Effector memory CD8-positive, alpha-beta T cell (primary cell): ENCODE measurements at regions not wholly inside any gene's neighbourhood (a gene's known extent, or its start where the extent isn't known, plus 50 kb on each side); places are given as distances from the start of the nearest gene placed in this dataset.

Experiments
- ATAC-seq: fragments of 150-1000 bp; cut with Tn5 transposase; replicated peaks from 2 replicates; pipeline ENCODE4 v1.10.0; 2021; ENCODE audit warnings: mild to moderate bottlenecking, moderate library complexity
- DNase-seq, 3 experiments: peaks; one replicate each; pipeline ENCODE4 v3.0.0; 2021
- H3K27ac Mint-ChIP-seq, 2 donors: one replicate each; pipeline ENCODE4 v1.8.0; 2022; ENCODE audit warnings: mild to moderate bottlenecking in 2 of 2, mixed read lengths in 2 of 2, moderate library complexity in 2 of 2
- H3K27me3 Mint-ChIP-seq, 2 donors: one replicate each; pipeline ENCODE4 v1.8.0; 2022; ENCODE audit warnings: mixed read lengths in 2 of 2
- H3K36me3 Mint-ChIP-seq: one replicate; pipeline ENCODE4 v1.8.0; 2022; ENCODE audit warnings: mild to moderate bottlenecking, moderate library complexity, mixed read lengths; ENCODE audit not compliant: insufficient read depth
- H3K4me1 Mint-ChIP-seq, 2 donors: one replicate each; pipeline ENCODE4 v1.8.0; 2022; ENCODE audit warnings: low read depth in 2 of 2, mixed read lengths in 2 of 2
- H3K4me3 Mint-ChIP-seq, 2 donors: one replicate each; pipeline ENCODE4 v1.8.0; 2022; ENCODE audit warnings: mild to moderate bottlenecking in 2 of 2, mixed read lengths in 2 of 2, moderate library complexity in 2 of 2
- H3K9me3 Mint-ChIP-seq, 2 donors: one replicate each; pipeline ENCODE4 v1.8.0; 2022; ENCODE audit warnings: mixed read lengths in 2 of 2

DNA sequence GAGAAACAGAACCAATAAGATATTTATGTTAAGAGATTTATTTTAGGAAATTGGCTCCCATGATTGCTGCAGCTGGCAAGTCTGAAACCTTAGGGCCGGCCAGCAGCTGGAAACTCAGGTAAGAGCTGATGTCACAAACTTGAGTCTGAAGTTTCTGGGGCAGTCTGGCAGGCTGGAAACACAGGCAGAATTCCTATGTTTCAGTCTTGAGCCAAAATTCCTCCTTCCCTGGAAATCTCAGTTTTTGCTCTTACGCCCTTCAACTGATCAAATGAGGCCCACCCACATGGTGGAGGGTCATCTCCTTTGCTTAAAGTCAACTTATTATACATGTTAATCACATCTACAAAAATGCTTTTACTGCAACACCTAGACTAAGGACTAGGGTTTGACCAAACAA is 184.1 kb downstream of the SOD2 start:
- Mint-ChIP-seq H3K27ac (no peak overlapping the region), H3K9me3 (no peaks in the 10 kb centered on the region), H3K4me3 (no peak overlapping the region), H3K27me3 (peaks cover 32 to 33% of the 10 kb centered on the region in 2 donors), H3K4me1 (no peaks in the 10 kb centered on the region), H3K36me3 (no peaks in the 10 kb centered on the region)
- no peak for ATAC-seq
- no peak for DNase-seq

- ATAC-seq (no peak), DNase-seq (no peak)
- Mint-ChIP-seq H3K9me3 (no peaks in the 10 kb centered on the region), H3K27ac (no peak overlapping the region), H3K36me3 (no peaks in the 10 kb centered on the region), H3K4me1 (no peaks in the 10 kb centered on the region), H3K27me3 (peaks cover 24 to 33% of the 10 kb centered on the region in 2 donors), H3K4me3 (no peak overlapping the region)
These were observed 187.0 kb downstream of the SOD2 start for GRCh38 chr6:159506048-159506447.

DNA sequence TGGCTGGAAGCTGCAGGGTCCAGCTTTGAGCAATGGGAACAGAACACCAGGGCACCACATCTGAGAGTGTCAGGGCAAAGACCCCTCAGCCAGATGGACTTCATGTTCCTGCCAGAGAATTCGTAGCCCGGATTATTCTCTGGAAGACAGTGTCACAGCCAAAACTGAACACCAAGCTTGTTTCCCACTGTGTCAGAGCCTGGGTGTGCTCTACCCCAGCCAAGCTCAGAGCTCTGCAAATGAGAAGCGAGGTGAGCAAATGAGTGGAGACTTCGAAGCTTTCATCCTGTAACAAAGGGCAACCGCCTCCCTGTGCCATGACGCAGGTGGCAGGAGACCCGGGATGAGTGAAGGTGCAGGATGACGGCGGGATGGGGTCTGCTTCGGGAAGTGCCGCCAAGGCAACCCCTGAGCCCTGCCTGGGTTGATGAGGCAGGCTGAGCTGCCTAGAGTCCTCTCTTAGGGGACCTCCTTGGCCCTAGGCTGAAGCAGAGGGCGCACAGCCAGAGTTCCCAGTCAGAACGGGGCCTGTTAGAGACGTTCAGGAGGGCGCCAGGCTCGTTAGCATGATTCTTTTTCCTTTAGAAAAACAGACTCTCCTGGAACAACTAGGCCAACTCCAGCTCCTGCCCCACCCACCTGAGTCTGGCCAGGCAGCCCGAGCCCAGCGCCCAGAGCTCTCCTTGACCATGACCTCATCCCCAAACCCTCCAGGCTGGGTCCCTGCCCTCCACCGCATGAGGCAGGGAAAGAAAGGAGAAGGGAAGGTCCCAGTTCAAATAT is 187.7 kb downstream of the SOD2 start:
- H3K4me3 Mint-ChIP-seq = no peak overlapping the region
- H3K9me3 Mint-ChIP-seq = no peaks in the 10 kb centered on the region
- peaks cover 21 to 34% of the 10 kb centered on the region in 2 donors for H3K27me3 Mint-ChIP-seq
- ATAC-seq (no peak), DNase-seq (no peak)
- H3K27ac Mint-ChIP-seq = no peak overlapping the region
- H3K36me3 Mint-ChIP-seq = no peaks in the 10 kb centered on the region
- H3K4me1 Mint-ChIP-seq = no peaks in the 10 kb centered on the region

- Mint-ChIP-seq H3K9me3 (peaks cover 0 to 2% of the 10 kb centered on the region in 2 donors), H3K4me1 (no peaks in the 10 kb centered on the region), H3K4me3 (no peak overlapping the region), H3K27me3 (peaks cover 19 to 34% of the 10 kb centered on the region in 2 donors), H3K27ac (no peak overlapping the region), H3K36me3 (no peaks in the 10 kb centered on the region)
- DNase-seq = no peak
- ATAC-seq = no peak
These were observed 191.5 kb downstream of the SOD2 start for GRCh38 chr6:159501558-159501957.

GRCh38 chr6:159499034-159499433 is 194.0 kb downstream of the SOD2 start:
- Mint-ChIP-seq H3K36me3 (no peaks in the 10 kb centered on the region), H3K4me3 (no peak overlapping the region), H3K27ac (no peak overlapping the region), H3K4me1 (no peaks in the 10 kb centered on the region), H3K9me3 (peaks cover 0 to 2% of the 10 kb centered on the region in 2 donors), H3K27me3 (peaks cover 29 to 34% of the 10 kb centered on the region in 2 donors)
- no peak for DNase-seq
- ATAC-seq = no peak

GRCh38 chr6:159494586-159494972 is 198.5 kb downstream of the SOD2 start:
- H3K4me3 Mint-ChIP-seq = no peak overlapping the region
- no peak for DNase-seq
- H3K27ac Mint-ChIP-seq = no peak overlapping the region

DNA sequence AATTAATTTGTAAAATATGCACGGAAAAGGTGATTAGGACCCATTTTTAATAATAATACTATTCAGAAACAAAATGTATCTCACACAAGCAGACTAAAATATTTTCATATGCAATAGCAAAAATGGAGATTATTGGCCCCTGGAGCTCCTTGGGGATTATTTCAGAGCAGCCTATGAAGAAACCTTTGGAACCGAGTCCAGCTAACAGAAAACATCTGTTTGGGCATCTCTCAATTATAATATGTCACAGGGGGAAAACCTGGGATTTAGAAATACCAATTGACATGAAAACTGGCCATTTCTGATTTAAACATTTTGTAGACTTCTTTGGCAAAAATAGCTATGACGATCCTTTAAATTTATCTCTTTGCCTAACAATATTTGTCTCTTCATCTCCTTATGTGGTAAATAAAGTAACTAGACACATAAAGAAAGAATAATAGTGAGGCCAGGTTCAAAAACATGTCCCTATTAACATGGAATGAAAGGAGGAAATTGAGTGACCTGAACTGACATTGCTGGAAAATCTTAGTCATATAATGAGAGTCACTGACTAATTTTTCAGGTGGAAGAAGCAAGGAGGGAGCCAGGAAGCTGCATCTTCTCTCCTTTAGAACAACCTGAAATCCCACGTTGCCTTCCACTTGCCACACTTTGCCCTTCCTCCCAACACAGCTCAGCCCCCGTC is 199.0 kb downstream of the SOD2 start:
- no peak for ATAC-seq
- no peak for DNase-seq
- H3K4me1 Mint-ChIP-seq = no peaks in the 10 kb centered on the region
- no peak overlapping the region for H3K4me3 Mint-ChIP-seq
- peaks cover 20 to 40% of the 10 kb centered on the region in 2 donors for H3K27me3 Mint-ChIP-seq
- peaks cover 0 to 2% of the 10 kb centered on the region in 2 donors for H3K9me3 Mint-ChIP-seq
- H3K27ac Mint-ChIP-seq = no peak overlapping the region
- H3K36me3 Mint-ChIP-seq = no peaks in the 10 kb centered on the region

More at GRCh38 chr6:159494586-159494972, 198.5 kb downstream of the SOD2 start:
- Mint-ChIP-seq H3K4me1 (no peaks in the 10 kb centered on the region), H3K36me3 (no peaks in the 10 kb centered on the region), H3K27me3 (peaks cover 20 to 40% of the 10 kb centered on the region in 2 donors), H3K9me3 (peaks cover 0 to 2% of the 10 kb centered on the region in 2 donors)
- no peak for ATAC-seq

DNA sequence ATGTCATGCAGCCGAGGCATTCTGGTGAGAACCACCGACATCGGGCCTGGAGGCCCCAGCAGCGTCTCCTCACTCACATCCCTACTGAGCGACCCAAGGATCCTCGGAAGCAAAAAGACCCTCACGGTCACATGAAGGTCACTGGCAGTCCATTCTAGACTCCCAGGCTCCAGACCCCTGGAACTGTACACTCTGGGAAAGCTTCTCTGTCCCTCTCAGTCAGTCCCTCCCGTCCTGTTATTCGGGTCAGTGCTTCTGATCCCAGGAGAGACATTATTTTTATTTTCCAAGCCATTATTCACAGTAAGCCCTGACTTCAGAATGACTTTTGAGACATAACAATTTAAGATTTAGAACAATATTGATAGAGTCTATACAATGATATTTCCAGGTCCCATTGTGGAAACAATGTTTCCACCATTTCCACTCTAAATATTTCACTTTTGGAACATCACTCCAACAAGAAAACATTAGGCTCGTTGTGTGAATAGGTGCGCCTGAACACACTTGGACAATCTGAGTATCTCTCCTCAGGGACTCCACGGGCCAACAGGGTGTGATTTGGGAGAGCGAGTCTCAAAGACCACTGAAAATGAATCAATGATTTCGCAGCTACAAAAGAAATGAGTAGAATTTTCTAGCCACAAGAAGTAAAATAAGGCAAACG is 199.7 kb downstream of the SOD2 start:
- no peaks in the 10 kb centered on the region for H3K36me3 Mint-ChIP-seq
- H3K27me3 Mint-ChIP-seq = peaks cover 20 to 40% of the 10 kb centered on the region in 2 donors

GRCh38 chr6:159490298-159490937 is 202.6 kb downstream of the SOD2 start:
- Mint-ChIP-seq H3K27ac (no peak overlapping the region), H3K9me3 (no peaks in the 10 kb centered on the region), H3K4me1 (no peaks in the 10 kb centered on the region), H3K27me3 (peaks cover 14 to 38% of the 10 kb centered on the region in 2 donors), H3K36me3 (no peaks in the 10 kb centered on the region), H3K4me3 (no peak overlapping the region)
- no peak for DNase-seq
- ATAC-seq = no peak

More for the DNA sequence above, 199.7 kb downstream of the SOD2 start:
- Mint-ChIP-seq H3K4me1 (no peaks in the 10 kb centered on the region), H3K27ac (no peak overlapping the region), H3K4me3 (no peak overlapping the region), H3K9me3 (peaks cover 0 to 2% of the 10 kb centered on the region in 2 donors)
- ATAC-seq (no peak), DNase-seq (no peak)

GRCh38 chr6:159487636-159488035 is 205.4 kb downstream of the SOD2 start:
- ATAC-seq (no peak), DNase-seq (no peak)
- Mint-ChIP-seq H3K36me3 (no peaks in the 10 kb centered on the region), H3K4me3 (no peak overlapping the region), H3K4me1 (no peaks in the 10 kb centered on the region), H3K27ac (no peak overlapping the region), H3K9me3 (no peaks in the 10 kb centered on the region), H3K27me3 (peaks cover 11 to 26% of the 10 kb centered on the region in 2 donors)

DNA sequence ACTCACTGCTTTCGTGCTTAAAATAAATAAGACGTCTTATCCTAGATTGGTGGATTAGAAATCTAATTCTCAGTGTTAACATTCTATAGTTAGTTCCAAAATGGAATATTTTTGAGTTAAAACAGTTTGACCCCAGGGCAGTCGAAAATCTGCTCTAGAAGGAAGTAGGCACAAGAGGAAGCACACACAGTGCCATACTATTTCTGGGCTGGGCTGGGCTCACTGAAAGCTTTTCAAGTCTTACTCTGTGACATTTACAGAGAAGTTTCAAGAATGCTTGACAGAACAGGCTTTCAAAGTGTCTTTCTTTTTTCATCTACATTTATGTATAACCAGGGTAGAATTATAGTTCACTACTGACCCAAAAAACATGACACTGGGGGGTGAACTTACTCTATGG is 209.8 kb downstream of the SOD2 start:
- no peaks in the 10 kb centered on the region for H3K4me1 Mint-ChIP-seq
- H3K9me3 Mint-ChIP-seq = no peaks in the 10 kb centered on the region
- H3K36me3 Mint-ChIP-seq = no peaks in the 10 kb centered on the region
- DNase-seq = no peak
- peaks cover 26 to 40% of the 10 kb centered on the region in 2 donors for H3K27me3 Mint-ChIP-seq
- ATAC-seq = no peak
- H3K4me3 Mint-ChIP-seq = no peak overlapping the region
- no peak overlapping the region for H3K27ac Mint-ChIP-seq

DNA sequence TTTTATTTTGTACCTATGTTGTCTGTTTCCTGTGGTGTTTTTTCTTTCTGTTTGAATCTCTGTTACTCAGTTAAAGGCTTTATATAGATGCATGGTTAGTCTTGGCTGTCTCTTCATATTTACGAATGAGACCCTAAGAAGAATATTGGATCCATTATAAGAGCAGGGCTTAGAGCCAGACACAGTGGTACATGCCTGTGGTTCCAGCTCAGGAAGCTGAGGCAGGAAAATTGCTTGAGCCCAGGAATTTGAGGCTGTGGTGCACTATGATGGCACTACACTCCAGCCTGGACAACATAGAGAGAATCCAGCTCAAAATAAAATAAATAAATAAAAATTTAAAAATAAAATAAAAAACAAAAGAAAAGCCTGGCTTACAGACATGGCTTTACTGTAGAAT is 211.1 kb downstream of the SOD2 start:
- DNase-seq = no peak
- H3K27me3 Mint-ChIP-seq = peaks cover 26 to 40% of the 10 kb centered on the region in 2 donors
- no peak overlapping the region for H3K4me3 Mint-ChIP-seq
- no peak overlapping the region for H3K27ac Mint-ChIP-seq
- H3K4me1 Mint-ChIP-seq = no peaks in the 10 kb centered on the region
- H3K9me3 Mint-ChIP-seq = no peaks in the 10 kb centered on the region
- no peaks in the 10 kb centered on the region for H3K36me3 Mint-ChIP-seq
- ATAC-seq = no peak

DNA sequence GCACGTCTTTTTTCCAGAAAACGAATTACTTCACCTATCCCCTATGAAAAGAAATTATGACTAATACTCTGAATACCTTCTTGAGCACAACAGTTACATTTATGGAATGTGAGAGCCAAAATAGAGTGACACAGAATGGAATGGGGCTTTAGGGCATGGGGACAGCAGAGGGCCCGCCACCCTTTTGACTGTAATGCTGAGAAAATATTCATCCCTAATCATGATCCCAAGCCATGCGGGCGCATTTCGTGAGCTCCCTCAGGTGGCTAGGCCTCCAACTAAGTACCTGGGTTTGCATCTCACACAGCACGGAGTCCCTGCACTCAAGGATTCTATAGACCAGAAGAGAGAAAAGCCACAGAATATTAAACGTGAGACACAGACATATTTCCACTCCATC is 212.6 kb downstream of the SOD2 start:
- Mint-ChIP-seq H3K27ac (no peak overlapping the region), H3K36me3 (no peaks in the 10 kb centered on the region), H3K9me3 (no peaks in the 10 kb centered on the region), H3K27me3 (peaks cover 26 to 40% of the 10 kb centered on the region in 2 donors), H3K4me1 (no peaks in the 10 kb centered on the region), H3K4me3 (no peak overlapping the region)
- ATAC-seq (no peak), DNase-seq (no peak)
